Naive thymus-derived CD4-positive, alpha-beta T cell (primary cell): ENCODE measurements at regions not wholly inside any gene's neighbourhood (a gene's known extent, or its start where the extent isn't known, plus 50 kb on each side); places are given as distances from the start of the nearest gene placed in this dataset.

ENCODE experiments used
- ATAC-seq: fragments of 150-1000 bp; cut with Tn5 transposase; 2 replicates; pipeline ENCODE4 v1.10.0; 2021; ENCODE audit warnings: mild to moderate bottlenecking, moderate library complexity
- CTCF ChIA-PET: fragments of 350-600 bp; sonication (Branson Sonifier 250); formaldehyde crosslinking; loops from one replicate; lab custom pipeline; 2021; ENCODE audit warnings: antibody characterized with exemption; lab: Charles Lee
- POLR2A ChIA-PET: fragments of 350-600 bp; sonication (Branson Sonifier 250); formaldehyde crosslinking; loops from one replicate; lab custom pipeline; 2021; ENCODE audit warnings: antibody characterized with exemption, inconsistent platforms; lab: Charles Lee
- DNase-seq, 9 donors: peaks; one replicate each; pipeline versions ENCODE4 v3.0.0 to v3.0.0-alpha.2; 2020 to 2022; ENCODE audit warnings: mixed read lengths in 1 of 9
- H3K27ac ChIP-seq: one replicate; pipeline ENCODE4 v1.7.0; 2013; ENCODE audit warnings: mild to moderate bottlenecking, low read depth, low read length, moderate library complexity
- H3K27me3 ChIP-seq, 2 donors: one replicate each; pipeline ENCODE4 v1.7.0; 2013; ENCODE audit warnings: low read length in 2 of 2, mild to moderate bottlenecking in 2 of 2, moderate library complexity in 2 of 2; ENCODE audit not compliant: control insufficient read depth in 2 of 2, insufficient read depth in 2 of 2
- H3K36me3 ChIP-seq, 3 experiments: 1 replicate in 2 of 3; 2 replicates in 1 of 3; pipeline ENCODE4 v1.7.0; 2013; ENCODE audit warnings: low read length in 3 of 3, mild to moderate bottlenecking in 3 of 3, moderate library complexity in 1 of 3; ENCODE audit not compliant: insufficient read depth in 3 of 3, control insufficient read depth in 2 of 3
- H3K4me1 ChIP-seq, 2 donors: one replicate each; pipeline ENCODE4 v1.7.0; 2013; ENCODE audit warnings: low read length in 2 of 2, mild to moderate bottlenecking in 2 of 2, moderate library complexity in 1 of 2; ENCODE audit not compliant: control insufficient read depth in 2 of 2, insufficient read depth in 2 of 2
- H3K4me3 ChIP-seq: 2 replicates; pipeline ENCODE4 v1.7.0; 2013; ENCODE audit warnings: mild to moderate bottlenecking, low read length
- H3K9me3 ChIP-seq, 3 experiments: 1 replicate in 2 of 3; 2 replicates in 1 of 3; pipeline ENCODE4 v1.7.0; 2013; ENCODE audit warnings: low read length in 3 of 3; ENCODE audit not compliant: control insufficient read depth in 2 of 3
- H3K27ac Mint-ChIP-seq, 9 donors: one replicate each; pipeline ENCODE4 v1.8.0; 2020 to 2022; ENCODE audit warnings: mixed read lengths in 9 of 9, mild to moderate bottlenecking in 8 of 9, moderate library complexity in 5 of 9, inconsistent platforms in 2 of 9
- H3K27me3 Mint-ChIP-seq, 5 donors: one replicate each; pipeline ENCODE4 v1.8.0; 2021 to 2022; ENCODE audit warnings: mixed read lengths in 5 of 5, mild to moderate bottlenecking in 1 of 5
- H3K36me3 Mint-ChIP-seq, 5 donors: one replicate each; pipeline ENCODE4 v1.8.0; 2020 to 2022; ENCODE audit warnings: mixed read lengths in 5 of 5, mild to moderate bottlenecking in 3 of 5, inconsistent platforms in 1 of 5
- H3K4me1 Mint-ChIP-seq, 7 donors: one replicate each; pipeline ENCODE4 v1.8.0; 2020 to 2022; ENCODE audit warnings: mixed read lengths in 7 of 7, mild to moderate bottlenecking in 3 of 7, inconsistent platforms in 1 of 7
- H3K4me3 Mint-ChIP-seq, 10 donors: one replicate each; pipeline ENCODE4 v1.8.0; 2020 to 2022; ENCODE audit warnings: mild to moderate bottlenecking in 10 of 10, mixed read lengths in 10 of 10, moderate library complexity in 6 of 10, inconsistent platforms in 2 of 10
- H3K9me3 Mint-ChIP-seq, 11 donors: one replicate each; pipeline ENCODE4 v1.8.0; 2020 to 2022; ENCODE audit warnings: mixed read lengths in 11 of 11, mild to moderate bottlenecking in 4 of 11, inconsistent platforms in 1 of 11, moderate library complexity in 1 of 11
- intact Hi-C, 2 donors: fragments of 100-400 bp; cut with micrococcal nuclease; formaldehyde crosslinking; loops; one replicate each; pipeline ENCODE4 v1.15.1; 2023

DNA sequence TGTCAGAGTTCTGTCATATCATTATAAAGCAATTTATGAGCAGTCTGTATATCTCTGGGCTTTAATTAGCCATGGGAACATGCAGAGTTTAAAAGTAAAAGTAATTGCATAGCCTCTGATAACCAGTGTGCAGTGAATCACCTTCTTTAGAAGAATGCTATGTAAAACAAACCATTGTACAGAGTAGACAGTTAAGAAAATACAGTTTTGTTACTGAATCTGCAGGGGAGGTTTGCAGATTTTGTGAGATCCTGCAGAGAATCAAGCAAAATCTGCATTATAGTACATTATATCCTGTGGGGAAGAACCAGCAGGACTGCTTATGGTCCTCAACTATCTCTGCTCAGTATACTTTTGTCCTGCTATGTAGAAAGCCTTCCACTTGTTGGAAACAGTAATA, 396.2 kb upstream of the NAALADL2 start:
- Histone ChIP-seq H3K4me1 (no peaks in the 10 kb centered on the region), H3K27me3 (no peaks in the 10 kb centered on the region), H3K27ac (no peak overlapping the region), H3K4me3 (no peak overlapping the region), H3K9me3 (no peaks in the 10 kb centered on the region), H3K36me3 (no peaks in the 10 kb centered on the region)
- Mint-ChIP-seq H3K4me3 (no peak overlapping the region), H3K4me1 (no peaks in the 10 kb centered on the region), H3K9me3 (peaks cover 0 to 3% (median 0%) of the 10 kb centered on the region in 11 donors), H3K36me3 (no peaks in the 10 kb centered on the region), H3K27ac (no peak overlapping the region), H3K27me3 (no peaks in the 10 kb centered on the region)
- intact Hi-C loops = no loop called here
- ATAC-seq (no peak), DNase-seq (no peak)
- ChIA-PET CTCF (no interaction called here), POLR2A (no interaction called here)

DNA sequence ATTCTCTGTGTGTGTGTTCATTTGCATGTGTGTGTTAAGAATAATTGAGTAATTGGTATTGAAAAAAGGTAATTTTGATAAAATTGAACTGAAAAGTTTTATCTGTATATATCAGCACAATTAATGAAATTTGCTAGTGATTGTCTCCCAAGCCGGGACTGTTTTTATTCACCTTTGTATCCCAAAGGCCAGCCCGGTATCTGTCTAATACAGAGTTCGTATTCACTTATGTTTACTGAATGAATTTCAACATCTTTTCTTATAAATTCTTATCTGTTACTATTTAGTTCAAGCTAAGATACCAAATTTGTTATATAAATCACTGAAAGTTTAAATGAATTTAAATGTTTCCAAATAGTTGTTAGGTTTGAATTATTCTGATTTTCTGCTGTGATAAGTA, 394.0 kb upstream of the NAALADL2 start:
- H3K4me3 ChIP-seq = no peak overlapping the region
- H3K27ac Mint-ChIP-seq = no peak overlapping the region
- H3K4me3 Mint-ChIP-seq = no peak overlapping the region
- no peaks in the 10 kb centered on the region for H3K27me3 ChIP-seq
- no peak overlapping the region for H3K27ac ChIP-seq
- H3K36me3 Mint-ChIP-seq = peaks cover 0 to 2% (median 0%) of the 10 kb centered on the region in 5 donors
- intact Hi-C loops = no loop called here
- DNase-seq (no peak), ATAC-seq (no peak)
- no peaks in the 10 kb centered on the region for H3K9me3 ChIP-seq
- no peaks in the 10 kb centered on the region for H3K36me3 ChIP-seq
- H3K9me3 Mint-ChIP-seq = peaks cover 0 to 7% (median 0%) of the 10 kb centered on the region in 11 donors
- no peaks in the 10 kb centered on the region for H3K4me1 Mint-ChIP-seq
- no peaks in the 10 kb centered on the region for H3K27me3 Mint-ChIP-seq
- CTCF ChIA-PET = no interaction called here
- H3K4me1 ChIP-seq = no peaks in the 10 kb centered on the region
- POLR2A ChIA-PET = no interaction called here

DNA sequence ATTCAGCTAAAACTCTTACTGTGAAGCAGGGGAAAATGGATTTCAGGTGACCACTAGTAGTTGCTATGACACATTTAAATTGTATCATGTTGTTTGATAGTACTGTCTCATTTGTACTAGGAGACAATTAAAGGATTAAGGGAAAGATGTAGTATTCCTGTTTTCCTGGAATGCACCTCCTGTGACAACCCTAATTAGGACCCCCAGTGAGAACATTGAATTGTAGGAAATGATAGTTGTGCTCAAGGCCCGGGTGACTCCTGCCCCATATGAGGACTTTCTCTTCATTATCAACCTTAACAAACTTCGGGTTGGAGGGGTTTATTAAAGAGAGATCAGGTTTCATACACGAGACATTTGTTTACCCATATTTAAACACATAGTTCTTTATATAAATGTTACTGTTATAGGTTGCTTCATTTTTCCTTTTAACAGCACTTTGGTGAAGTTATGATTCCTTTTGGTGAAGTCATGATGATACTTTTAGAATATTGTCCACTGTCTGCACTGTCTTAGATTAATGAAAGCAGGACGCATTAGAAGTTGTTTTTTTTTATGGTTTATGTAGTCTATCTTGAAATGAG, 392.6 kb upstream of the NAALADL2 start:
- Mint-ChIP-seq H3K27me3 (no peaks in the 10 kb centered on the region), H3K27ac (no peak overlapping the region), H3K9me3 (peaks cover 0 to 9% (median 0%) of the 10 kb centered on the region in 11 donors), H3K4me3 (no peak overlapping the region), H3K36me3 (peaks cover 0 to 2% (median 0%) of the 10 kb centered on the region in 5 donors), H3K4me1 (no peaks in the 10 kb centered on the region)
- no peaks in the 10 kb centered on the region for H3K4me1 ChIP-seq
- intact Hi-C loops = no loop called here
- CTCF ChIA-PET = no interaction called here
- no peaks in the 10 kb centered on the region for H3K36me3 ChIP-seq
- no peaks in the 10 kb centered on the region for H3K27me3 ChIP-seq
- H3K27ac ChIP-seq = no peak overlapping the region
- ATAC-seq (no peak), DNase-seq (no peak)
- H3K4me3 ChIP-seq = no peak overlapping the region
- POLR2A ChIA-PET = no interaction called here
- H3K9me3 ChIP-seq = no peaks in the 10 kb centered on the region

GRCh38 chr3:174477491-174477890, 381.6 kb upstream of the NAALADL2 start:
- DNase-seq = no peak
- intact Hi-C loops = no loop called here
- Mint-ChIP-seq H3K4me1 (no peaks in the 10 kb centered on the region), H3K4me3 (no peak overlapping the region), H3K9me3 (peaks cover 0 to 5% (median 0%) of the 10 kb centered on the region in 11 donors), H3K36me3 (no peaks in the 10 kb centered on the region), H3K27me3 (no peaks in the 10 kb centered on the region), H3K27ac (no peak overlapping the region)
- ChIA-PET CTCF (no interaction called here), POLR2A (no interaction called here)
- Histone ChIP-seq H3K27me3 (no peaks in the 10 kb centered on the region), H3K36me3 (no peaks in the 10 kb centered on the region), H3K27ac (no peak overlapping the region), H3K4me1 (no peaks in the 10 kb centered on the region), H3K9me3 (no peaks in the 10 kb centered on the region), H3K4me3 (no peak overlapping the region)
- ATAC-seq = no peak

GRCh38 chr3:174480767-174481166, 378.4 kb upstream of the NAALADL2 start:
- DNase-seq = no peak
- H3K4me1 ChIP-seq = no peaks in the 10 kb centered on the region
- H3K4me3 ChIP-seq = no peak overlapping the region
- no peaks in the 10 kb centered on the region for H3K27me3 ChIP-seq
- ChIA-PET POLR2A (no interaction called here), CTCF (no interaction called here)
- H3K36me3 ChIP-seq = no peaks in the 10 kb centered on the region
- Mint-ChIP-seq H3K36me3 (no peaks in the 10 kb centered on the region), H3K4me1 (no peaks in the 10 kb centered on the region), H3K27me3 (no peaks in the 10 kb centered on the region), H3K4me3 (no peak overlapping the region), H3K9me3 (peaks cover 0 to 8% (median 0%) of the 10 kb centered on the region in 11 donors), H3K27ac (no peak overlapping the region)
- no peak for ATAC-seq
- H3K9me3 ChIP-seq = no peaks in the 10 kb centered on the region
- H3K27ac ChIP-seq = no peak overlapping the region
- intact Hi-C loops = no loop called here

- Mint-ChIP-seq H3K4me3 (no peak overlapping the region), H3K27me3 (no peaks in the 10 kb centered on the region), H3K36me3 (no peaks in the 10 kb centered on the region), H3K9me3 (peaks cover 0 to 11% (median 0%) of the 10 kb centered on the region in 11 donors), H3K27ac (no peak overlapping the region), H3K4me1 (no peaks in the 10 kb centered on the region)
- no peak for ATAC-seq
- no peaks in the 10 kb centered on the region for H3K27me3 ChIP-seq
- POLR2A ChIA-PET = no interaction called here
- H3K4me1 ChIP-seq = no peaks in the 10 kb centered on the region
- intact Hi-C loops = no loop called here
- H3K9me3 ChIP-seq = no peaks in the 10 kb centered on the region
- H3K27ac ChIP-seq = no peak overlapping the region
- DNase-seq = no peak
- no peaks in the 10 kb centered on the region for H3K36me3 ChIP-seq
- H3K4me3 ChIP-seq = no peak overlapping the region
- CTCF ChIA-PET = no interaction called here
These were observed 376.6 kb upstream of the NAALADL2 start for GRCh38 chr3:174482541-174482940.

DNA sequence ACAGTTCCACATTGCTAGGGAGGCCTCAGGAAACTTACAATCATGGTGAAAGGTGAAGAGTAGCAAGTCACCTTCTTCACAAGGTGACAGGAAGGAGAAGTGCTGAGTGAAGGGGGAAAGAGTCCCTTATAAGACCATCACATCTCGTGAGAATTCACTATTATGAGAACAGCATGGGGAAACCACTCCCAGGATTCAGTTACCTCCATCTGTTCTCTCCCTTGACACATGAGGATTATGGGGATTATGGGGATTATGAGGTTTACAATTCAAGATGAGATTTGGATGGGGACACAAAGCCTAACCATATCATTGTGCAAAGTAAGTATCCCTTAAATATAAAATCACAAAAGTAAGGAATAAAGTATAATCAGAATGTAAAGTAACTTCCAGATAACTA, 375.9 kb upstream of the NAALADL2 start:
- no peaks in the 10 kb centered on the region for H3K9me3 ChIP-seq
- no peak overlapping the region for H3K27ac Mint-ChIP-seq
- no peaks in the 10 kb centered on the region for H3K4me1 ChIP-seq
- no peaks in the 10 kb centered on the region for H3K27me3 ChIP-seq
- H3K4me3 ChIP-seq = no peak overlapping the region
- H3K36me3 Mint-ChIP-seq = no peaks in the 10 kb centered on the region
- ChIA-PET POLR2A (no interaction called here), CTCF (no interaction called here)
- H3K27me3 Mint-ChIP-seq = no peaks in the 10 kb centered on the region
- H3K9me3 Mint-ChIP-seq = peaks cover 0 to 15% (median 0%) of the 10 kb centered on the region in 11 donors
- H3K27ac ChIP-seq = no peak overlapping the region
- H3K4me1 Mint-ChIP-seq = no peaks in the 10 kb centered on the region
- DNase-seq = no peak
- intact Hi-C loops = no loop called here
- no peak for ATAC-seq
- H3K4me3 Mint-ChIP-seq = no peak overlapping the region
- no peaks in the 10 kb centered on the region for H3K36me3 ChIP-seq
